HS-5 (cell line): ENCODE measurements at regions not wholly inside any gene's neighbourhood (a gene's known extent, or its start where the extent isn't known, plus 50 kb on each side); places are given as distances from the start of the nearest gene placed in this dataset.

Experiments
- DNase-seq: peaks from one replicate; pipeline ENCODE4 v3.0.0-alpha.2; 2012; ENCODE audit warnings: low read depth

GRCh38 chr12:45627407-45628069 is 102.0 kb upstream of the ARID2 start:
- no peak for DNase-seq

GRCh38 chr12:45629292-45629691 is 100.2 kb upstream of the ARID2 start:
- no peak for DNase-seq

- DNase-seq, result no peak
These were observed 95.8 kb upstream of the ARID2 start for GRCh38 chr12:45633733-45634132.

GRCh38 chr12:45634273-45634917 is 95.1 kb upstream of the ARID2 start:
- no peak for DNase-seq

GRCh38 chr12:45637242-45637641 is 92.3 kb upstream of the ARID2 start:
- no peak for DNase-seq

GRCh38 chr12:45637706-45638105 is 91.8 kb upstream of the ARID2 start:
- peak; percentile 90 for DNase-seq

- DNase-seq, result no peak
These were observed 91.1 kb upstream of the ARID2 start for GRCh38 chr12:45638386-45638785.

- peak; percentile 30 for DNase-seq
These were observed 85.0 kb upstream of the ARID2 start for GRCh38 chr12:45644541-45644940.

GRCh38 chr12:45646851-45647581 is 82.5 kb upstream of the ARID2 start:
- no peak for DNase-seq

GRCh38 chr12:45648070-45648469 is 81.4 kb upstream of the ARID2 start:
- DNase-seq, result no peak

GRCh38 chr12:45651029-45651428 is 78.5 kb upstream of the ARID2 start:
- no peak for DNase-seq

GRCh38 chr12:45654002-45654665 is 75.4 kb upstream of the ARID2 start:
- DNase-seq, result no peak

- DNase-seq, result no peak
These were observed 74.3 kb upstream of the ARID2 start for GRCh38 chr12:45655186-45655585.

GRCh38 chr12:45655743-45656142 is 73.8 kb upstream of the ARID2 start:
- DNase-seq, result no peak

GRCh38 chr12:45658020-45658419 is 71.5 kb upstream of the ARID2 start:
- DNase-seq, result no peak

GRCh38 chr12:45660330-45660729 is 69.2 kb upstream of the ARID2 start:
- DNase-seq, result peak; percentile 76

- DNase-seq, result no peak
These were observed 66.1 kb upstream of the ARID2 start for GRCh38 chr12:45663455-45663854.

GRCh38 chr12:45665941-45666340 is 63.6 kb upstream of the ARID2 start:
- no peak for DNase-seq

- no peak for DNase-seq
These were observed 63.1 kb upstream of the ARID2 start for GRCh38 chr12:45666396-45666795.

- no peak for DNase-seq
These were observed 62.7 kb upstream of the ARID2 start for GRCh38 chr12:45666816-45667215.

- no peak for DNase-seq
These were observed 61.7 kb upstream of the ARID2 start for GRCh38 chr12:45667761-45668160.

- DNase-seq, result no peak
These were observed 60.9 kb upstream of the ARID2 start for GRCh38 chr12:45668641-45669040.

- no peak for DNase-seq
These were observed 60.4 kb upstream of the ARID2 start for GRCh38 chr12:45669093-45669492.
